GM21786 (cell line): ENCODE measurements at regions not wholly inside any gene's neighbourhood (a gene's known extent, or its start where the extent isn't known, plus 50 kb on each side); places are given as distances from the start of the nearest gene placed in this dataset.

Source experiments
- ATAC-seq: cut with Tn5 transposase; IDR thresholded peaks from one replicate; pipeline ENCODE4 v1.9.1; 2021; ENCODE audit not compliant: unreplicated experiment

- ATAC-seq: no peak
These were observed 362.9 kb downstream of the IRX2 start for GRCh38 chr5:2388571-2388970.

GRCh38 chr5:2387634-2388325 is 363.7 kb downstream of the IRX2 start:
- no peak for ATAC-seq

- no peak for ATAC-seq
These were observed 364.2 kb downstream of the IRX2 start for GRCh38 chr5:2387250-2387633.

- ATAC-seq: no peak
These were observed 365.7 kb downstream of the IRX2 start for GRCh38 chr5:2385818-2386217.

GRCh38 chr5:2383698-2384065 is 367.8 kb downstream of the IRX2 start:
- no peak for ATAC-seq

GRCh38 chr5:2382776-2383697 is 368.4 kb downstream of the IRX2 start:
- ATAC-seq: no peak

- ATAC-seq: no peak
These were observed 369.6 kb downstream of the IRX2 start for GRCh38 chr5:2381861-2382260.

GRCh38 chr5:2381070-2381469 is 370.4 kb downstream of the IRX2 start:
- no peak for ATAC-seq

GRCh38 chr5:2378976-2379375 is 372.5 kb downstream of the IRX2 start:
- no peak for ATAC-seq

GRCh38 chr5:2378108-2378507 is 373.4 kb downstream of the IRX2 start:
- ATAC-seq: no peak

GRCh38 chr5:2376486-2376885 is 375.0 kb downstream of the IRX2 start:
- no peak for ATAC-seq

GRCh38 chr5:2375757-2376250 is 375.7 kb downstream of the IRX2 start:
- ATAC-seq: no peak

GRCh38 chr5:2375291-2375690 is 376.2 kb downstream of the IRX2 start:
- ATAC-seq: no peak

GRCh38 chr5:2374703-2375102 is 376.8 kb downstream of the IRX2 start:
- ATAC-seq: no peak

GRCh38 chr5:2373631-2374030 is 377.8 kb downstream of the IRX2 start:
- ATAC-seq: no peak

- ATAC-seq: no peak
These were observed 380.1 kb downstream of the IRX2 start for GRCh38 chr5:2371419-2371710.

GRCh38 chr5:2370626-2371418 is 380.7 kb downstream of the IRX2 start:
- ATAC-seq: no peak

GRCh38 chr5:2369178-2369577 is 382.3 kb downstream of the IRX2 start:
- ATAC-seq: no peak

GRCh38 chr5:2366816-2367215 is 384.7 kb downstream of the IRX2 start:
- ATAC-seq: no peak

- no peak for ATAC-seq
These were observed 394.2 kb downstream of the IRX2 start for GRCh38 chr5:2357309-2357708.

- ATAC-seq: no peak
These were observed 395.6 kb downstream of the IRX2 start for GRCh38 chr5:2355859-2356258.
